HCT116 (cell line): ENCODE measurements at regions not wholly inside any gene's neighbourhood (a gene's known extent, or its start where the extent isn't known, plus 50 kb on each side); places are given as distances from the start of the nearest gene placed in this dataset.

ENCODE experiments used
- ATAC-seq: fragments of 200-7000 bp; cut with Tn5 transposase; 2 replicates; pipeline ENCODE4 v1.9.1; 2020; ENCODE audit warnings: mild to moderate bottlenecking, moderate library complexity
- BruUV-seq: library from RNA; stranded (reverse); fragments of 400-500 nt; replicated peaks from 2 replicates; lab custom pipeline; 2021; lab: Mats Ljungman, UMichigan
- CTCF ChIA-PET: fragments of 300-600 bp; sonication (Branson Sonifier 250); formaldehyde crosslinking; loops from one replicate; lab custom pipeline; 2021; ENCODE audit warnings: antibody characterized with exemption; lab: Charles Lee
- POLR2A ChIA-PET: fragments of 300-600, 350-600 bp; sonication (Branson Sonifier 250); formaldehyde crosslinking; loops from one replicate; lab custom pipeline; 2021; ENCODE audit warnings: antibody characterized with exemption; lab: Charles Lee
- RAD21 ChIA-PET, 2 experiments: fragments of 300-600 bp; sonication (Branson Sonifier 250); formaldehyde crosslinking; loops; one replicate each; lab custom pipeline; 2023; ENCODE audit warnings: low total read pairs in 2 of 2; ENCODE audit not compliant: uncharacterized antibody in 2 of 2, unreplicated experiment in 2 of 2, low non-redundant PET in 1 of 2; lab: Charles Lee
- DNase-seq: peaks from one replicate; pipeline ENCODE4 v3.0.0-alpha.2; 2010; ENCODE audit warnings: low read depth, low spot score
- H2AFZ ChIP-seq: fragments of 200-600 bp; shearing (Covaris generic), sonication (generic); 2 replicates; pipeline ENCODE4 v1.6.1; 2017; ENCODE audit warnings: low read depth, mixed run types, mixed read lengths, antibody characterized with exemption, low read length; ENCODE audit not compliant: poor library complexity, severe bottlenecking
- H3K27ac ChIP-seq: 2 replicates; pipeline ENCODE4 v1.5.1; 2012; ENCODE audit warnings: low read depth, low read length
- H3K27me3 ChIP-seq: fragments of 200-600 bp; sonication (generic); 2 replicates; pipeline ENCODE4 v1.6.1; 2016; ENCODE audit warnings: mixed run types, low read length, mixed read lengths; ENCODE audit not compliant: insufficient read depth
- H3K36me3 ChIP-seq, 2 experiments: fragments of 200-500 bp in 1 of 2; fragments of 200-600 bp in 1 of 2; sonication (Bioruptor generic) in 1 of 2; sonication (generic) in 1 of 2; 2 replicates each; pipeline versions ENCODE4 v1.5.1 to v1.6.1; 2014 to 2016; ENCODE audit warnings: low read length in 2 of 2, inconsistent platforms in 1 of 2, mixed read lengths in 1 of 2, mixed run types in 1 of 2; ENCODE audit not compliant: insufficient read depth in 2 of 2, control insufficient read depth in 1 of 2
- H3K4me1 ChIP-seq, 2 experiments: fragments of 200-600 bp in 1 of 2; sonication (generic) in 1 of 2; 2 replicates each; pipeline versions ENCODE4 v1.5.1 to v1.6.1; 2012 to 2017; ENCODE audit warnings: low read length in 2 of 2, inconsistent platforms in 1 of 2, mild to moderate bottlenecking in 1 of 2, mixed read lengths in 1 of 2, mixed run types in 1 of 2, moderate library complexity in 1 of 2; ENCODE audit not compliant: insufficient read depth in 2 of 2, control insufficient read depth in 1 of 2
- H3K4me2 ChIP-seq: fragments of 200-600 bp; sonication (generic); 2 replicates; pipeline ENCODE4 v1.6.1; 2017; ENCODE audit warnings: mixed run types, low read length, mixed read lengths
- H3K4me3 ChIP-seq, 2 experiments: fragments of 200-600 bp in 1 of 2; sonication (generic) in 1 of 2; replicated peaks in 1 of 2; 2 replicates each; pipeline ENCODE4 v1.5.1; 2011 to 2016; ENCODE audit warnings: low read length in 2 of 2, control low read depth in 1 of 2, low read depth in 1 of 2, mild to moderate bottlenecking in 1 of 2, mixed read lengths in 1 of 2, mixed run types in 1 of 2
- H3K79me2 ChIP-seq: fragments of 200-600 bp; sonication (generic); 2 replicates; pipeline ENCODE4 v1.6.1; 2017; ENCODE audit warnings: mild to moderate bottlenecking, mixed run types, low read length, moderate library complexity, mixed read lengths; ENCODE audit not compliant: insufficient read depth
- H3K9ac ChIP-seq: fragments of 200-600 bp; sonication (generic); 2 replicates; pipeline ENCODE4 v1.6.1; 2016; ENCODE audit warnings: low read length, mixed read lengths
- H3K9me2 ChIP-seq: fragments of 200-600 bp; sonication (generic), shearing (Covaris generic); 2 replicates; pipeline ENCODE4 v1.6.1; 2017; ENCODE audit warnings: mixed run types, mild to moderate bottlenecking, moderate library complexity; ENCODE audit not compliant: insufficient read depth
- H3K9me3 ChIP-seq, 2 experiments: fragments of 200-500 bp in 1 of 2; fragments of 200-600 bp in 1 of 2; sonication (Bioruptor generic) in 1 of 2; sonication (generic) in 1 of 2; 2 replicates each; pipeline ENCODE4 v1.6.1; 2014 to 2017; ENCODE audit warnings: low read length in 2 of 2, mixed read lengths in 2 of 2, inconsistent platforms in 1 of 2, low read depth in 1 of 2, mild to moderate bottlenecking in 1 of 2, mixed run types in 1 of 2, moderate library complexity in 1 of 2; ENCODE audit not compliant: control insufficient read depth in 1 of 2, insufficient read depth in 1 of 2
- H4K20me1 ChIP-seq: fragments of 200-600 bp; sonication (generic), shearing (Covaris generic); 2 replicates; pipeline ENCODE4 v1.6.1; 2017; ENCODE audit warnings: mixed run types, mild to moderate bottlenecking, moderate library complexity; ENCODE audit not compliant: insufficient read depth
- ATF3 ChIP-seq: IDR thresholded peaks from 2 replicates; pipeline ENCODE4 v1.6.1; 2012
- EZH2 ChIP-seq: fragments of 200-600 bp; sonication (generic); IDR thresholded peaks from 2 replicates; pipeline ENCODE4 v1.6.1; 2017; ENCODE audit warnings: antibody characterized with exemption, mixed run types
- EZH2phosphoT487 ChIP-seq: fragments of 200-600 bp; IDR thresholded peaks from 2 replicates; pipeline ENCODE4 v1.6.1; 2018; ENCODE audit warnings: antibody characterized with exemption, borderline replicate concordance
- FOSL1 ChIP-seq: IDR thresholded peaks from 2 replicates; pipeline ENCODE4 v1.6.1; 2012; ENCODE audit warnings: low read depth
- MAX ChIP-seq: IDR thresholded peaks from 2 replicates; pipeline ENCODE4 v1.6.1; 2012
- POLR2AphosphoS5 ChIP-seq: IDR thresholded peaks from 2 replicates; pipeline ENCODE4 v1.6.1; 2011; ENCODE audit warnings: mild to moderate bottlenecking, low read depth, low read length, moderate library complexity
- RAD21 ChIP-seq: IDR thresholded peaks from 2 replicates; pipeline ENCODE4 v1.6.1; 2012; ENCODE audit warnings: low read depth, mild to moderate bottlenecking
- REST ChIP-seq: IDR thresholded peaks from 2 replicates; pipeline ENCODE4 v1.6.1; 2012; ENCODE audit warnings: low read depth
- SIN3A ChIP-seq: IDR thresholded peaks from 2 replicates; pipeline ENCODE4 v1.6.1; 2012; ENCODE audit warnings: low read depth
- SRF ChIP-seq: IDR thresholded peaks from 2 replicates; pipeline ENCODE4 v1.6.1; 2012; ENCODE audit warnings: low read depth
- YY1 ChIP-seq: IDR thresholded peaks from 2 replicates; pipeline ENCODE4 v1.6.1; 2011; ENCODE audit warnings: low read length, low read depth, moderate library complexity, mild to moderate bottlenecking; ENCODE audit not compliant: insufficient replicate concordance; ENCODE audit errors: extremely low read depth
- ZBTB33 ChIP-seq: IDR thresholded peaks from 2 replicates; pipeline ENCODE4 v1.6.1; 2011; ENCODE audit warnings: mild to moderate bottlenecking, low read length, moderate library complexity; ENCODE audit not compliant: insufficient replicate concordance; ENCODE audit errors: extremely low read depth
- ZFX ChIP-seq: fragments of 450-650 bp; IDR thresholded peaks from 2 replicates; pipeline ENCODE4 v1.6.1; 2017
- ZNF274 ChIP-seq: fragments of 200-500 bp; sonication (Bioruptor generic); IDR thresholded peaks from 2 replicates; pipeline ENCODE4 v1.6.1; 2014; ENCODE audit warnings: mild to moderate bottlenecking, low read depth, low read length, inconsistent platforms
- intact Hi-C: fragments of 100-400 bp; cut with micrococcal nuclease; formaldehyde crosslinking; loops from 2 replicates; pipeline ENCODE4 v1.10.0; 2022

GRCh38 chr11:130819625-130820024 lies 96.7 kb downstream of the SNX19 start:
- no peak for ATAC-seq
- Histone ChIP-seq H3K4me3 (no peak overlapping the region), H3K36me3 (no peaks in the 10 kb centered on the region), H2AFZ (no peak overlapping the region), H3K9ac (no peak overlapping the region)
- BruUV-seq: no TSS peak
- ChIA-PET CTCF (no interaction called here), RAD21 (no interaction called here)
- no peak for DNase-seq
- TF ChIP-seq ATF3: no peak
- no peak for TF ChIP-seq REST
- no peak for TF ChIP-seq ZNF274
- TF ChIP-seq YY1: no peak
- no peak for TF ChIP-seq ZFX
- TF ChIP-seq RAD21: no peak
- no peak for TF ChIP-seq EZH2phosphoT487
- no peak for TF ChIP-seq POLR2AphosphoS5
- no peak for TF ChIP-seq ZBTB33
- no peak for TF ChIP-seq EZH2
- no peak for TF ChIP-seq FOSL1
- no peak for TF ChIP-seq MAX
- no peak for TF ChIP-seq SRF
- no peak for TF ChIP-seq SIN3A
- TF ChIP-seq, all 23 proteins: peak for 0
- H3K79me2 ChIP-seq: no peaks in the 10 kb centered on the region
- H4K20me1 ChIP-seq: no peaks in the 10 kb centered on the region
- H3K9me3 ChIP-seq: no peaks in the 10 kb centered on the region
- H3K4me2 ChIP-seq: no peak overlapping the region
- H3K27ac ChIP-seq: no peak overlapping the region
- peaks cover 25% of the 10 kb centered on the region for H3K27me3 ChIP-seq
- intact Hi-C loops: no loop called here
- POLR2A ChIA-PET: no interaction called here
- no peaks in the 10 kb centered on the region for H3K9me2 ChIP-seq
- no peaks in the 10 kb centered on the region for H3K4me1 ChIP-seq
